Stimulated activated CD8-positive, alpha-beta memory T cell treated with anti-CD3 and anti-CD28 coated beads, Interleukin-15, amount 100 ng/mL, for 4 hours (primary cell): ENCODE measurements at regions not wholly inside any gene's neighbourhood (a gene's known extent, or its start where the extent isn't known, plus 50 kb on each side); places are given as distances from the start of the nearest gene placed in this dataset.

Source experiments
- DNase-seq, 2 donors: peaks; one replicate each; pipeline ENCODE4 v3.0.0-alpha.2; 2020; ENCODE audit warnings: low read depth in 2 of 2

DNA sequence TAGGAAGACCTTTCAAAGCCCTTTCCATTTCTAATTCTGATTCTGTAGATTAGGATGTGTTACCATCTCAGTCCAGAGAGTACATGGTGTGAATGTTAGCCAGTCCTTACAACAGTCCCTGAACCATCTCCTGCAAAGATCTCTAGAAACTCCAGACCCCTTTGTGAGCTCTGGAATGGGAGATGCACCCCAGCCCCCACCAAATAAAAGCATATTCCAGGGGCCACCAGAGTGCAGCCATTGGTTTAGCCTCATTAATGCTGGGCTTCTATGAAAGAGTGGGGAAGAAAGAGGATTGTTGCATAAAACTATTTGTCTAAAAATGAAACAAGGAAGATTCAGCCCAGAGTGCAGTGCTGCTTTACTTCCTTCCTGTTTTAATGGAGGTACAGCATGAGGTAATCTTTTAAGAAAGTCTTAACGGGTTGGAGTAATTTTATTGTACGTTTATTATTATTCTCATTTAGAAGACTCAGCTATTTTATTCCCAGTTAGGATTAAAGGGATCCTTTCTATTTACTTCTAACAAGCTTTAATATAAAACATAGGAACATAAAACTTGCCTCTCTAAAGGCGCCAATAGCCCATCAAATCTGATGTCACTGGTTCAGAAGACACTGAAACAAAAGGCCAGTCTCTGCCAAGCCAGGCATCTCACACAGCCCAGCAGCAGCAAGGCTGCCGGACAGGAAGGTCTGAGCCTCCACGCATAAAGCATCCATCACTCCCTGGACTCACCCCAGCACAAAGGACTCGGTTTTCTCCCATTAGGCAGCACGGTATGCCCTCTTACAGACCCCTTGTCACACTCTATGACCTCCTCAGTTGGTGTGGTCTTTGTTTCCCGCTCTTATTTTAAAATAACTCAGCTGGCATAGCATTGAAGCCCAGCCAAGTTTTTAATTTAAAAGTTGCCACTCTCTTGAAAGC lies 203.9 kb upstream of the BLID start:
- DNase-seq = no peak

DNA sequence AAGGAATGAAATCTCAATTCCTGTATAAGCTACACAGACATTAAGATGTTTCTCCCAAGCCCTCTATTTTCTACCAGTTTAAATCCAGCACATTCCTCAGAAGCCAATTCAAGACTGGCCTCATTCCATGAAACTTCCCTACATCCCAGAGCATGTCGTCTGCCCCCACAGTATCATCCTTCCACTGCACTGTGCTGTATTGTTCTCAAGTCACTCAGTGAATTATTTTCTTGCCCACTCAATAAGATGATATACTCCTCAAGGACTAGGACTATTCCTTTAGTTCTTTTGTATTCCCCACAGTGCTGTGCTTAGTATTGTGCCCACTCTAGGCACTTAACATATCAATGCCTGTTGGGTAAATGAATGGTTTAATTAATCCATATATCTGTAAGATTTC lies 203.1 kb upstream of the BLID start:
- DNase-seq = no peak

DNA sequence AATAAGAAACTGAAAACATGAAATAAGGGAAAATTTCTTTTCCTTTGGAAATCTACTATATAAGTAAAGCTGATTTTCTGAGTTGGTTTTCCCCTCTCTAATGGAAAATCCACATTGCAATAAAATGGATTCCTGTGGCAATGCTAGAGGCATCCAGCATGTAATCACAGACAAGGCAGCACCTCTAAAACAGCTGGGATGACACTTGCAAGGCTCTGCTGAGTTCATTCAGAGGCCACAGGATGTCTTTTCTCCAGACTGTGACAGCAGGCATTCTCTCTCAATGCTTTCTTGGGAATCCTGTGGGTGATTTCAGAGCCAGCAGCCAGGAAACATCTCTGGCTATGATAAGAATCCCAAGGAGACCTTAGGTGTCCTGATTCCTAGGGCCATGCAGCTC lies 201.3 kb upstream of the BLID start:
- no peak for DNase-seq

DNA sequence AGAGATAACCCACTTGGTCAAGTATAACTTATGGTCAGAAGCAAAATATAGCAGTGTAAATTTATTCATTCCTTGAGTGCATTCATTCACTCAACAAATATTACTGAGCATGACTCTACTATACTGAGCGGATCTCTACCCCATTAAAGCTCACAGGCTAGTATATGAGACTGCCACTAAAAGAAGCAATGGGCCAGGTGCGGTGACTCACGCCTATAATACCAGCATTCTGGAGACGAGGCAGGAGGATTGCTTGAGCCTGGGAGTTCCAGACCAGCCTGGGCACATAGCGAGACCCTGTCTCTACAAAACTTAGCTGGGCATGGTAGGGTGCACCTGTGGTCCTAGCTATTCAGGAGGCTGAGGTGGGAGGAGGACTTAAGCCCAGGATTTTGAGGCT lies 197.6 kb upstream of the BLID start:
- DNase-seq = no peak

DNA sequence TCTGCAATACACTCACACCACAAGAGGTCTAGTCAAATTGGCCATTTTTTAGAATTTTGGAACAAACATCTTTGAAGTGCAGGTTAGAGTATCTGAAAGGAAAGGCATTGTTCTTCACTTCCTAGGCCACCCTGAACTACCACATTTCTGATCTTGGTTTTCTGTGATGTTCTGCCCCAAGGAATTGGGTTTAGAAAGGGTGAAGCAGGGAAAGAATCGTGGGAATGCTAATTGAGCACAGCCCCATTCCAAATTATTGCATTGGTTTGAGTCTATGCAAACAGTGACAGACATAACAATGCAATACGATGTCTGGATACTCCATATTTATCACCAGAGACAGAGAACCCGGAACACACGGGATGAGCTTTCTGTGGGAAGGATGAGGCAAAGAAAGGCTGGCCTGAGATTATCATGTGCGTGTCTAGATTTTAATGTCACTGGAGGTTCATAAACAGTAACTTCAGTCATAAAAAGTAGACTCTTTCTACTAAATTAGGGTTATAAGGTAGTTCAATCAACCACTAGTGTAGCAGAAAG lies 195.3 kb upstream of the BLID start:
- DNase-seq = no peak

DNA sequence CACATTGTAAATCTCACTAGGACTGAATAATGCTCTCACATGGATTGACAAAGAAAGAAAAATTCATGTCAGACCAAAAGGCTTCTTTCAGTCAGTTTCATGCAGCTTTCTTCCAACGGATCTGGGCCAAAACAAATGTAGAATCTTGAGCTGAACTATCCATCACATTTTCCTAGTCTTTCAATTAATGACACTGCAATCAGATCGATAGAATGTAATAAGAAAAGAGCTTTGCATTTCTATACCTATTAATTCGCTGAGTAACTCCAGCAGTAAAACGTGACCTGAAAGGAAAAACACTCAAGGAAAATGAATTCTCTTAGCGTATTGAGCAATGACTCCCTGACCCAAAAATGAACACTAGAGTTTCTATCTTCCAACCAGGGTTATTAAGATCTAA lies 194.8 kb upstream of the BLID start:
- DNase-seq = no peak

DNA sequence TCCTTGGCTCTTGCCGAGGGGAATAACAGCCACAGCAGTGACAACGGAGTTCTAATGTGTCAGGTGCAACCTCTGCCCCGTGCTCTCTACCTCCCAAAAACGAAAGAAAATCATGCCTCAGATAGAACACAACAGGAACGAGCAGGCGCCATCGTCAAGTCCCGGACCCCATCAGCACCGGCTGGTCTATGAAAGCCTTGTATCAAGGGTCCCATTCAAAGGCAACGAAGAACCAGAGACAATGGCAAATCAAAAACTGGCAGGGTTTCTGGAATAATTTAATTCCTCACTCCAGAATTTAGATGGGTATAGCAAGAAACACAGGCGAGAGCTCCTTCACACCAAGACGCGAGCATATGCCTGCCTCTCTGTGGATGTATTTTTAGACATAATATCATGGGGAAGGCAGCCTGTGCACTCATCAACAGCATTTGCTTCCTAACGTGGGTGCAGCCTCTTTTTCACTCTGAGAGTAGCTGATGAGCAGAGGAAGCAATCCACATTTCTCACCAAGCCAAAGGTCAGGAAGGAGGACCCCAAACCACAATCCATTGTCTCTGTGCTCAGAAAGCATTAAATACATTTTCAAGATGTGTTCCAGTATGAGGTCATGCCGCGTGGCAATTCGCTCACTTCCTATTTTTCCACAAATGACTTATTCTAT lies 193.4 kb upstream of the BLID start:
- no peak for DNase-seq

DNA sequence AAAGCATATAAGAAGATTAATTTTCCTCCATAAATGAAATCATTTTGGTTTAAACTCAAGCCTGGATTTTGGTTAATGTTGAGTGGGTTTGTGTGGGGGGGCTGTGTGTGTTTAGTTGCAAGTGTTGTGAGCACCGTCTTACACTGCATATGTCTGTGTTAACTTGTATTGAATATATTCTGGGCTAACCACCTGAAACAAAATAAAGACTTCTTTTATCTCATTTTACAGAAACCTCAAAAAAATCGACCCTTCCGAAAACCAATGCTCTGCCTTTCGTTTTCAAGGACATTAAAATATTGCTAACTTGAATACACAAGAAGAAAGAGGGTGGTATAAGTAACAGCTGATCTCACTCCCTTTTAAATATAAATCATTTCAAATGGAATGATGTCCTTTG lies 192.2 kb upstream of the BLID start:
- no peak for DNase-seq

DNA sequence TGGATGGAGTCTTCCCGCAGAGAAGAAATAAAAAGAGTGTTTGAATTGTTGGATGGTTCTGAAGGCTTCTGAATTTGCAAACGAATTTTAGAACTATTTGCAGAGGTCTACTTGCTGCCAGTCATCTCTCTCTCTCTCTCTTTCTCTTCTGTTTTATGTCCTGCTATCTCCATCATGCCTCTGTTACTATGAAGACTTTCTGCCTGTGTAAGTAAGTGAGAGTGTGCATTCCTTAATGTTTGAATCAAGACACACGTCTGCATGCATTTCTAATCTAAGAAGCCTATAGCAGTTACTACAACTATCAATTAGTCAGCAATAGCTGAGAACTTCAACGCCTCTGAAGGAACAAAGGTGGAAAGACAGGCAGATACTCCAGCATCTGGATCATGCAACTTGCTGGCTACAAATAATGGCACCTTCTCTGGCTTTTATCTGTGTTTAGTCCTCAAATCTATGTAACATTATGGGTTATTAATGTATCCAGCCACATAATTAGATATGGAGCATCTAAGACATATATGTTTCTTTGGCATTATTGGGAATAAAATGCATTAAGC lies 191.5 kb upstream of the BLID start:
- DNase-seq = no peak

DNA sequence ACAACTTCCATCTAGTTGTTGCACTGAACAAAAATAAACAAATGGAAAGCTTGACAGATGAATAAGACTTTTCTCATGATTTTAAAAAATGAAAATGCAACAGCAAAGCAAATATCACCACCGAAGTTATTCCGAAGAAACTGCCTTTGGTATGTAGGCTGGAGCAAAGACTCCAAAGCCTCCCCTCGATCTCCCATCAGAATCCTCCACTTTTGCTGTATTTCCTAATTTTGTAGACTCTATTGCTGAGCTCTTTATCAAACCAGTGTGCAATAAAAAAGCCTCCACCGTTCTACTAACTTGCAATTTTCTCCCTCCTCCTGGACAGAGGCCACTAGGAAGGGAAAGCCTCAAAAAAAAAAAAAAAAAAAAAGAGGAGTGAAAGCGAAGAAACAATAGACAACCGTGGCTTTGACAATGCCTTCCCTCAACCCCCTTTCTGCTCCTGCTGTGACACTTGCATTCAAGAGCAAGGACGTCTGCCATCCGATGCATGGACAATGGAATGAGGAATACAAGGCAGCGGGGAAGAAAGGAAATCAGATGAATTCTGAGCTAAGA lies 190.9 kb upstream of the BLID start:
- DNase-seq = no peak

DNA sequence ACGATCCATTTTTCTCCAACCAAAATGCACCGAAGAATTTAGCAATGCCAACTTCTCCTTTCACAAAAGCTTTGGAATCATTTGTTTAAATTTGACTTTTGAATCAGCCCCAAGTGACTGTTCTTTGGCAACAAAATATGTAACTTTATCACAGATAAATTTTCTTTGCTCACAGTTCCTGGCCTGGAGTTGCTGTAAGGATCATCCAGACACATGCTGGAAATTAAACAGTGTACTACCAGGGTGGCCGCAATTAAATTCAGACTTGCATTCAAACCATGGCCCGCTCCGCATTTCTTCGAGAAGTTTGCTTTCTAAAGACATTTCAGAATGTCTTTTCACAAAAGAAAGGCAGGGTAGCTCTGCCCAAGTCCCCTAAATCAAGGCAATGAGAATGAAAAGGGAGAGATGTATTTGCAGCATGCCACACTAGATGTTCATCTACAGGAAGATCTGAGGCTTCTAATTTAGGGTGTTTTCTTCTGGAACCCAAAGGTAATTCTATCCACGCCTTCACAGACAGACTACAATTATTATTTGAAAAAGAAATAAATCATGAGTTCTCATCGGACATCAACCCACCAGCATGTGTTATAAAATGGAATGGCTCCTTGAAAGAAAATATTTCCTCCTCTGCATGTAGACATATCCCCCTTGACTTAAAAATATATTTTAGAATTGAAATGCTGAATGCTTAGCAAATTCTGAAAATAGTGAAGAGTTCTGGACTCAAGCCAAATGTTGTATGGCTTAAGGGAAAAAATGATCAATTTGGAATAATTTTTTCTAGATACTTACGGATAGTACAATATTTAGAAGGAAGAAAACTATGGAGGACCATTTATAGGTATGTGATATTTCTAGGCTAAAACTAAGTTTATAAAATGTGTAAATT lies 189.7 kb upstream of the BLID start:
- no peak for DNase-seq

DNA sequence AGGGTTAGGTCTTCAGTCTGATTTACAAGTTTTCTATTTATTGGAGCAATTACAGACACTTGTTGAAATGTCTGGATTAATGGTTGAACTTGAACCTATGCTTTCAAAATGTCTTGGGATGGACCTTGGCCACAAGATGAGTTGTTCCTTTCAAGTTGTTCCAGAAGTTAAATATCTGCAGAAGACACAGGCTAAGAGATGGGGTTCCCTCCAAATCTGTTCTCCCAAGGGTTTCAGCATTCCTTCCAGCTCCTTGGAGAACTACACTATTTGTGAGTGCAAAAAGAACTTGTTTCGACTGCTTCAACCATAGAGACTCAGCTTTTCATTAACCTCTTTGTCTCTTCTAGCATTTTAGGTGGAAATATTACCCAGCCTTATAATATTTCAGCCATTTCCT lies 189.0 kb upstream of the BLID start:
- DNase-seq = no peak

DNA sequence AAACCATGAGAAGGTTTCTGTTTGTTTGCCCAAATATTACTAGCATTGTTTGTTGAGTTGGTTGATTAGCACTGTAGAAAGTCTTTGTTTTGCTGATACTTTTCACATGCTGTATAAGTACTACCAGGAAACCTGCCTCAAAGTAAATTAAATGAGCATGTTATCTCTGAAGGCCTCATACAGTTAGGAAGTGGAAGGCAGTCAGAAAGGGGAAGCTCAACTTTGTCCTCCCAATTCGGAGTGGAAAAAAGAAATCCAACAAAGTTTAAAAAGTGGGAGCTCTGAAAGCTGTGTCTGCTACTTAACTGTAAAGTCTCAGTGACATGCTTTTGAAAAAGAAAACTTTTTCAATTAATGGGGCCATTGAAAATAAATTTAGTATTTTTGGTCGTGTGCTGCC lies 188.3 kb upstream of the BLID start:
- no peak for DNase-seq

DNA sequence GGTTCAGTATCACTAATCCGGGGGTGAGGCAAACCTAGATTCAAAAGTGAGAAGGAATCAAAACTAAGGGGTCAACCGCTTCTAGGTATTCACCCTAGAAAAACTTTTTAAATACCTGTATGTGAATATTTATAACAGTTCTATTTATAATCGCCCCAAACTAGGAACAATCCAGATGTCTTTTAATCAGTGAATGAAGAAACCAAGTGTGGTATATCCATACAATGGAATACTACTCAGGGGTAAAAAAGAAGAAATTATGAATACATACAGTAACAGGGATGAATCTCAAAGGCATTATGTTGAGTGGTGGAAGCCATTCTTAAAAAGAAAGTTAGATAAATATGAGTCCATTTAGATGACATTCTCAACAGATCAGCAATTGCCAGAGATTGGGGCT lies 178.0 kb upstream of the BLID start:
- DNase-seq = no peak

DNA sequence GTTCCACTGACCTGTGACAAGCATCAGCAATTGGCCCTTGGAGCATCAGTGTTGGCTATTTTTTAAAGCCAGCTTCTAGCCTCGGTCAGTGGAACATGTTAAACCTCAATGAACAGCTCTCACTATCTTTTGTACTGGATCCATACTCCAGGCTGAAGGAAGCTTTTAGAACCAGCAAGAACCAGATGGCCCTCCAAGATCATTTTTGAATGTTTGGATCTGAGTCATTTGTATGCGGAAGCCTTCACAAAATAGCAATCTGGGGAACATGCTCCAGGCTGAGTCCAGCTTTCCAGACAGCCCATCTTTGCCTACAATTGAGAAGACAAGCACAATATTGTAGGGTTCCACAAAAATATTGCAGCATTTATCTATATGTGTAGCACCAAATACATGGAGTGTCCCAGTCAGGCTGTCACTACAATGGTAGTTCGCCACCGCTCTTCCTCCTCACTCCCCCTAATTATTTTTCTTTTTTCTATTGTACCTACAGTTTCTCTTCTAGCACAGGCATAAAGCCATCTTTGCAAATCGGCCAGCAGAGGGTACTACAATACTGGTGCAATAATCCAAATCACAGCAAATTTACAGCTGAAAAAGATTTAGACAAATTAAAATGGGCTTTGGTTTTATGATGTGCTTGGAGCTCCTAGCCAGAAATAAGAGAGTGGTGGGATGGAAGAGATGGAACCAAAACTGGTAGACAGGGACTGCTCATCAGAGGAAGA lies 177.4 kb upstream of the BLID start:
- DNase-seq = no peak

DNA sequence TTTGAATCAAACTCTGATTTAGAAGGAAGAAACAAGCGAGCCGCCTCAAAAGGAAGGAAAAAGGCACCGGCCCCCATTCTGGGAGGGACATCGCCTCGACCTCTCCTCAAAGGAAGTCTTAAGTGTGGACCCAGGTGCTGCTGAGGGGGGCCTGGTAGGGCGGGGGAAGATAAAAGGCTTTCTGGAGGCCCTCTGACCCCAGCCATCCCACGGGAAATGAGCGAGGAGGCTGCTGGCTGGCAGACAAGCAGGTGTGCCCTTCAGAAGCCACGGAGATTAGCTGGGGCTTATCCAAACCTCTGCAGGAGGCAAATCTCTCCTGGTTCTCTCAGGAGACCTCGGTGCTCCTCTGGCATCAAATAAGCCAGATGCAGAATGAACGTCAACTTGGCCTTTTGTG lies 171.4 kb upstream of the BLID start:
- no peak for DNase-seq

DNA sequence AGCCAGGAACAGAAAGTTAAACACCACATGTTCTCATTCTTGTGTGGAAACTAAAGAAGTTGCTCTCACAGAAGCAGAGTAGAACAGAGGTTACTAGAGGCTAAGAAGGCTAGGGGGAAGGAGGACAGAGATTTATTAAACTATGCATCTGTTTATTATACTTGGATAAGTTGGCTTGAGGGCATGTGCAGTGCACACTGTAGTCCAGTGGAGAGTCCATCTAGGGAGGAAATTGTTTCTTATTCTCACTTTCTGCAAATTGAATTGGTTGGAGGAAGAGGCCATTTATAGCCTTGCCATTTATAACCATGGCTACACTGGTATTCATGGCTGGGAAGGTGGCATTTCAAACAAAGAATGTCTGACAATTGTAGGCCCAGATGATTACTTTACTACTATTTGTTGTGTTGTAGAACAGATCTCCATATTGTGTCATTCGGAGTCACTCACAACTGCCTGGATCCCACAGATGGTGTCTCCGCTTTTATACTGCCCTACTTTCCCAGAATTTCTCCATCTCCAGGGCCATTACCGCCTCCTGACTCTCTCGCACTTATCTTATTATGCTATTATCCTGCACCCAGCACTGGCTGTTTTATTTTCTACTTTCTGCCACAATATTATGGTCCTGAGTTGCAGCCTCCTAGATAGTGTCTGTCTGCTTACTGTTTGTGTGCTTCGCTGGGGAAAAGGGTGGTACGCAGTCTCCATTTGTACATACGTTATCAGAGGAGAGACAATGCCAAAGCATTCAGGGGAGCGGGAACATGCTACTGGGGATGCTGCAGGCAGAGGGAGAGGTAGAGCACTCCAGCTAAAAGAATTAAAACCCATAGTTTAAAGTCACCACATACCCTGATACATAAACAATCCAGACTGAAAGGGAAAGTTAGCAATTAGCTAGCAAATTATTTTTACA lies 169.3 kb upstream of the BLID start:
- no peak for DNase-seq

DNA sequence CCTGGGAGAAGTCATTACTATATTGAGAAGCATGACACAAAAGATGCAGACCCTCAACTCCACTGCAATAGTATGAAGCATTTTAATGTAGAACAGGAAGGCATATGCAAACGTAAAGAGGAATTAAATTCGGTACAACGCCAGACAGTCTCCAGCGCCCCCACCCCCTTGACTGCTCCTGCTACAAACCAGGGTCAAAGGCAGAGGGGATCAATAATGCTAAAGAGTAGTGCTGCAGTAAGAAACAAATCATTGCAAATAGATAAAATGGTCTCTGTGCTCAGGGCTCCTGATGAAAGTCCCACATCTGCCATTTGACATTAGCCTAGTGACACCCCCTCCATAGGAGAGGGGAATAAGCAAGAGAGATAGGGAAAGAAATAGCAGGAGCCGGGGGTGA lies 164.9 kb upstream of the BLID start:
- no peak for DNase-seq

DNA sequence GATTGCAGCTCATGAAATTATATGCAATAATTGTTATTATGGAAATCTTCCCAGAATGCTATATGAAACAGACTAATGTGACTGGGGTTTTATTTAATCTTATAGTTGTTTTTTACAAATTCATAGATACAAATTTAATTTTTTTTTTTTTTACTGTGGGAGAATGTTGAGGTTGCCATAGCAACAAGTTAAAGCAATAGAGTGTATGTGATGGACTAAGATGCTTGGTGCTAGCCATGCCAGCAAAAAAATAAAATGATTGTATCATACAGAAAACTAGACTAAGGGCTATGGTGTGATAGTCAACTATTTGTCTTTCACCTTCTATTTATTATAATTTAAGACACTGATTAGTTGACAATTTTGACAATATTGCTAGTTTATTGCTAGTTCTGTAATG lies 163.2 kb upstream of the BLID start:
- no peak for DNase-seq

DNA sequence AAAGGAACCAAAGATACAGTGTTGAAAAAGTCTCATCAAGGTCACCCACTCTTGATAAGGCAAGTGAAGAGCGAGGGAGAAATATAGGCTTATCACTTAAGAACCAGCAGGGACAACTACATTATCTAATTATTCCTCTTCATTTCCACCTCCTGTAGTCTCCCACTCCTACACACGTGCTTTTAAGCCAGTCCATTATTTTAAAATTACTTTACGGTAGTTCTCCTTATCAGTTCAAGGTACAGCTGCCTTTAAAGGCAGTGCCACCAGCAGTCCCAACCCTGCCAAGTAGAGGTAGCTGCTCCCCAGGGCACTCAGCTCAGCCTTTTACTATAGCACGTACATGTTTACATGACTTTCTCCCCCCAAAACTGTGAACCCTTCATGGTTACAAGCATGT lies 161.5 kb upstream of the BLID start:
- no peak for DNase-seq
